ENCODE measurements at regions not wholly inside any gene's neighbourhood (a gene's known extent, or its start where the extent isn't known, plus 50 kb on each side); places are given as distances from the start of the nearest gene placed in this dataset.

DNA sequence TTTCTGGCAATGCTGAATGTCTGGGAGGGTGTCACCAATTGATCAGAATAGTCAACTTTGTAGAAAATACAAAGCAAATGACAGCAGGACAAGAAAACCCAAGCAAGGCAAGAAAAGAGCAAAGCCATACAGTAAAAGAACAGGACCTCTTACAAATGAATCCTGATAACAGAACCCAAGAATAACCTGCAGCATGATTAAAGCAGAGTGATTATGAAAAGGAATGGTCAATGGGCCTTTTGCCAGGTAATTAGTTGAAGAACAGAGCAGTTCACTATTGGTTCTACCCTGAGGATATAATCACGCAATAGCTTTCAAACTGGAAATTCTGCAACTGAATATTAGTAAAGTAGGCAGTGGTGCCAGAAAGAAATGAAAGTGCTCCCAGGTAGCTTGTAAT is 319.8 kb downstream of the FRK start:
- intact Hi-C loops (cut with DNase I, micrococcal nuclease): no loop called here
- ATAC-seq: no peak
- no peak for DNase-seq

DNA sequence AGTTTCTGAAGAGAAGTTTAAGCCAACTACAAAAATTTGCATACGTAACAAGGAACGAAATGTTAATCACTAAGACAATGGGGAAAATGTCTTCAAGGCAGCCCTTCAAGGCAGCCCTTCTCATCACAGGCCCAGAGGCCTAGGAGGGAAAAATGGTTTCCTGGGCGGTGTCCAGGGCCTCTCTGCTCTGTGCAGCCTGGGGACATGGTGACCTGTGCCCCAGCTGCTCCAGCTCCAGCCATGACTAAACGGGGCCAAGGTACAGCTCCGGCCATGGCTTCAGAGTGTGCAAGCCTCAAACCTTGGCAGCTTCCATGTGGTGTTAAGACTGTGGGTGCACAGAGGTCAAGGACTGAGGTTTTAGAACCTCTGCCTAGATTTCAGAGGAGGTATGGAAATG is 325.1 kb downstream of the FRK start:
- DNase-seq (no peak), ATAC-seq (no peak)
- intact Hi-C loops (cut with DNase I, micrococcal nuclease): no loop called here

DNA sequence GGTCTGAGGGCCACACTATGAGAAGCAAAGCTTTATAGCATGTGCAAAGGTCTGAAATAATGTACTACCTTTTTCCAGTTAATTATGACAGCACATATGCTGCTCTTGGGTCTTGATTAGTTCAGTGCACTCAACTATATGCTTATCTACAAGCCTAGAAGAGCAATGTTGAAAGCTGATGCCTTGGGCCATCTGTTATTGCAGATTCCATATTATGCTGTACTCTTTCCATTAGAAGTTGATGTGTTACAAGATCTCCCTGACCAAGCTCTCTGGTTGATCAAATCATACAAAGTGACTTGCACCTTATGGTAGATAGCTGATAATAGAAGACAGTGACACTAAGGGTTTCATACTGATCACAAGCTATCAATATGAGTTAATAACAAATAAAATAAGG is 327.3 kb downstream of the FRK start:
- ATAC-seq: no peak
- intact Hi-C loops (cut with DNase I, micrococcal nuclease): no loop called here
- DNase-seq: no peak

DNA sequence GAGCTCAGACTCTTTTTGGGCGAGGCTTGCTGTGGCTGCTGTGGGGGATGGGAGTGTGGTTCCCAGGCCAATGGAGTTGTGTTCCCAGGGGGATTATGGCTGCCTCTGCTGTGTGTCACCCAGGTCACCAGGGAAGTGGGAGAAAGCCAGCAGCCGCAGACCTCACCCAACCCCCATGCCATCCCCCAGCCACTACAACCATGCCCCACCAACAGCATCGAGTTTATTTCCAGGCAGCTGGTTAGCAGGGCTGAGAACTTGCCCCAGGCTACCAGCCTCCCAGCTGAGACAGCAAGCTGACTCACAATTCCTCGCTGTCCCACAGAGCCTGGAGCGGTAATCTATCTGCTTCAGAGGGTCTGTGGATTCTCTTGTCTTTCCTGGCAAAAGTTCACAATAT is 331.7 kb downstream of the FRK start:
- DNase-seq (no peak), ATAC-seq (no peak)
- intact Hi-C loops (cut with DNase I, micrococcal nuclease): no loop called here

DNA sequence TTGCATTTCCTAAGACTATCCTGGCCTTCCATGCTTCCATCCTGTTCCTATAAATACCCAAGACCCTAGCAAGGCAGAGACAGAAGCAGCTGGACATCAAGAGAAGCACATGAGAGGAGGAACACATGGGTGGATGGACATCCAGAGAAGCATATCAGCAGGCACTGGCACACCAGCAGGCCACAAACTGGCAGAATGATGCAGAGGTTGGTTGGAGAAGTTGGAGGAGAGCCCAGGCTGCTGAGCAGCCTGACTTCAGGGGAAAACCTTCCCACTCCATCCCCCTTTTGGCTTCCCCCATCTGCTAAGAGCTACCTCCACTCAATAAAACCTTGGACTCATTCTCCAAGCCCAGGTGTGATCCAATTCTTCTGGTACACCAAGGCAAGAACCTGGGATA is 332.5 kb downstream of the FRK start:
- ATAC-seq: no peak
- intact Hi-C loops (cut with DNase I, micrococcal nuclease): no loop called here
- no peak for DNase-seq

DNA sequence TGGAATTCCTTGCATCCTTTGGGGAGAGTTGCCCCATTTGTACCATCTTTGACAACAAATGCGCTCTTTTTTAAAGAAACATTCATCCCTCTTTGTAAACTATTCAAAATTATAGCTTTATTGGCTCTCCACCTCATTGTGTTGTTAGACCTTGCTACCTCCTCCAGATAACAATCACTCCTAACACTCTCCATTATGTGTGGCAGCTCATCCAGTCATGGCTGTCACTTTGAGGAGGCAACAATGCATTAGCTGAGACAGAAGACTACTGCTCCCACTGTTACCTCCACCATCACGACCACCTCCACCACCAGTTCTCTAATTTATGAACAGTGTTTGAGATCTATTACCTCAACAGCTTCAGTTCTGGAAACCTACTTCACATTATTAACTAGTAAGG is 339.1 kb downstream of the FRK start:
- no peak for ATAC-seq
- intact Hi-C loops (cut with DNase I, micrococcal nuclease): no loop called here

DNA sequence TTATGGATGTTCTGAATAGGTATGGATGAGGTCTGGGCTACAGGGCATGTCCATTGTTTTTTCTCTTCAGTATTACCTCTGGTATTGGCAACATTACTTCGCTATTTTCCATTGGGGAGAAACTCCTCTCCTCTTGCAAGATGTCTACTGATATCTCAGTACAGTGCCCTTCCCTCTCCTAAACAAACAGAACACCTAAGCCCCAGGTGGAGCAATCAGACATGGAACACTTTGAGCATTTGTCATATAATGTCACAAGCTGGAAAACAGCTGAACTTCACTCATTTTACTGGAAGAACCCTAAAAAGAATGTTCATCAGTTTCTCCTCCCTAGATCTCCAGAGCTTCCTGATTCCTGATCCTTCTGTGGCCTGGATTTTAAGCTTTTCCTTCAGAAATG is 339.8 kb downstream of the FRK start:
- intact Hi-C loops (cut with DNase I, micrococcal nuclease): no loop called here
- DNase-seq (no peak), ATAC-seq (no peak)

More for the DNA sequence above, 339.1 kb downstream of the FRK start:
- no peak for DNase-seq

DNA sequence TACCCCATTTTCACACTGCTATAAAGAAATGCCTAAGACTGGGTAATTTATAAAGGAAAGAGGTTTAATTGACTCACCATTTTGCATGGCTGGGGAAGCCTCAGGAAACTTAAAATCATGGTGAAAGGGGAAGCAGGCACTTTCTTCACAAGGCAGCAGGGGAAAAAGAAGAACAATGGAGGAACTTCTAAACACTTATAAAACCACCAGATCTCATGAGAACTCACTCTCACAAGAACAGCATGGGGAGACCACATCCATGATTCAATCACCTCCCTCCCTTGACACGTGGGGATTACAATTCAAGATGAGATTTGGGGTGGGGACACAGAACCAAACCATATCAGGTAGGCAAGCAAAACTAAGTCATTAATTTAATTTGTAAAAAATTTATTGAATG is 343.2 kb downstream of the FRK start:
- intact Hi-C loops (cut with DNase I, micrococcal nuclease): no loop called here
- ATAC-seq (no peak), DNase-seq (no peak)

DNA sequence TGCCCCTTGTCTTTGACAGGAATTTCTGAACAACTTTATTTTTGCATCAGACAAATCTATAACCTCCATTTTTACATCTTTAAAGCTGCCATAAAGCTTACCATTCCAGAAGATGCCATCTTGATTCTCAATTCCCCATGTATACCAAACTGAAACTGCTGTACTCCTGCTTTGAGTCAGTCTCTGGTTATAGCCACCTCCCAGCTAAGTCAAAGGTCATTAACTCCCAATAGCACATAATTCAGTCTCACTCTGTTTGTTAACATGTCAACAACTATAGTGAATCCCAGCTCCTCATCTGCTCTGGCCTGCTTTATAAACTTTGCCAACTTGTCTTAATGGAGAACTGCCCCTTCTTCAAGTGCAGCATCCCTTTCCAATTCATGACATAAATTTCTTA is 343.6 kb downstream of the FRK start:
- DNase-seq (no peak), ATAC-seq (no peak)
- intact Hi-C loops (cut with DNase I, micrococcal nuclease): no loop called here

DNA sequence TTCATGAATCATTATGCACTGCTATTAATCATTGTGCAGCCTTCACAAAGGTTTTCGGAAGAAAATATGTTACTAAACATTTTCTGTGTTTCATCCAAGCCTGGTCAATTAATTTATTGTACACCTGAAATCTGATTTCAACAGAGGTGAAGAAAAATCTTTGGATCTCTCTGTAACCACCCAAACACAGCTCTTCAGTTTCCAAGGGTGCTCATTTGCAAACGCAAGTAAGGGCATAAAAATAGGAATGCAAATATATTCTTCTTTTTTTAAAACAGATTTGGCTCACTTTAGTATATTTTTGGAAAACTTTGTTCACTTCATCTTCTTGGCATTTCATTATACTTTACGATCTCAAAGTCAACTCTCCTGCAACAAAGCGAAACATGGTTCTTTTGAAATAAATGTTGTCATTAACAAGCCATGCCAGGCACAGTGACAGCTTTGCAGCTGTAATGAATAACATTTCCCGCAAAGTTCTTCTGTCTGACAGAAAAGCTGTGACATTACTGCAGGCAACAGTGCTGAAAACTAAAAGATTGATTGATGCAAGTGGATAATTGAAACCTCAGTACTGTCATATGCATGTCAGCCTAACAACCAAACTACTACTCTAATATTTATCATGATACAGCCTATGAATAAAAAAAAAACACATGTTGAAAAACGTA is 348.3 kb downstream of the FRK start:
- DNase-seq (no peak), ATAC-seq (no peak)
- intact Hi-C loops (cut with DNase I, micrococcal nuclease): no loop called here

DNA sequence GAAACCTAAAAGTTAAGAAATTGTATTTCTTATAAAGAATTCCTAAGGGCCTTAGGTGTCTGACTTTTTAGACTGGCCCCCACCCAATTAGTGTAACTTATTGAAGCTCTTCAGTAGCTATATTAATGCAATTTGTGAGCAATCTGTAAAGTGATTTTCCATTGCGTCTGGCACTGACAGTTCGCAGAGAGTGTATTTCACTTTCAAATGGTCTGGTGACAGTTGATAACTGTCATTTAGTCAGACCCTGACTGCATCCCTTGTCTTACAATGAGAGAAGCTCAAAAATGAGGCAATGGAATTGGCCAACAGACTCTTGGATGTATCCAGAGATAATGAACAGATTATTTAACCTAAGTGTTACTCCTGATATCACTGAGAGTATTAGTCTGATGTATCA is 351.8 kb downstream of the FRK start:
- intact Hi-C loops (cut with DNase I, micrococcal nuclease): no loop called here
- no peak for DNase-seq
- no peak for ATAC-seq

DNA sequence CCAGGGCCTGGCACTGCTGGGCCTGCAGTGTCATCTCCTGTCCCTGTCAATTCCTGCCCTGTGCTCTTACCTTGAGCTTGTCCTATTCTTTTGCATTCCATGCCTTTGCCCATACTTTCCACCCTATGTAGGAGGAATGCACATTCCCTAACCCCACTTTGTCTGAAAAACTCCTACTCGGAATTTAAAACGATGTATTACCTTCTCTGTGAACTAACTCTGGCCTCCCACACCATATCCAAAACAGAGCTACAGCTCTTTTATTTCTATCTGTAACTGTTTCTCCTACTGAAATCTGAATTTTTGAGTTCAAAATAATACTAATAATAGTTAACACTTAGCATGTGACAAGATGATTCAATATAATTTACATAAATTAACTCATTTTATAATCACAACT is 353.7 kb downstream of the FRK start:
- ATAC-seq (no peak), DNase-seq (no peak)
- intact Hi-C loops (cut with DNase I, micrococcal nuclease): no loop called here

DNA sequence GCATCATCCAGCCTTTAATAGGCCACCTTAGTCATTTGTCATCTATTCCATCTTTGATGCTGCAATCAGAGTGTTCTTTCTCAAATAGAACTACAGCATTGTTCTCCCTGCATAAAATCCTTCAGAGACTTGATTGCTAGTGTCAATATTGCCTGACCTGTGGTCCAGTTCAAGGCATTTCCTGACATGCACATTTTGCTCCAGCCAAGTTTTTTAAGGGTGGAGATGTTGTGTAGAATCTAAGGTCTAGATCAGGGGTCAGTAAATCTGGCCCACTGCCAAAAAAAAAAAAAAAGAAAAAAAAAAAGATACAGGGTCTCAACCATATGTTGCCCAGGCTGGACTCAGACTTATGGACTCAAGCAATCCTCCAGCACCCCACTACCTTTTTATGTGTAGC is 354.4 kb downstream of the FRK start:
- DNase-seq: no peak
- intact Hi-C loops (cut with DNase I, micrococcal nuclease): no loop called here
- ATAC-seq: no peak

DNA sequence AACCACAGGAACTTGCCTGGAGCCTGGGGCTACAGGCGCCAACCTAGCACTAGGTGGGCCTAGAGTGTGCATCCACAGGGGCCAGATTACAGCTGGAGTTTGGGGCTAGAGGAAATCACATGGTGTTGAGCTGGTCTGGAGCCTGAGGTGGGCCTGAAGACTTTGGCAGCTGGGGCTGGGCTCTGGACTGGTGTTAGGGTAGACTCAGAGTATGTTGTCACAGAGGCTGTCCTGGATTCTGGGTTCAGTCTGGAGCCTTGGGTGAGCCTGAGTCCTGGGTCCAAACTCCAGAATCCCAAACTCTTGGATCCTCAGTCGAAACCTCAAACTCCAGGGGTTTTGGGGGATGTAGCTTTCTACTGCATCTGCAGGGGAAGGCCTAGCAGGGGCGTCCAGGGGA is 356.7 kb downstream of the FRK start:
- DNase-seq (no peak), ATAC-seq (no peak)
- intact Hi-C loops (cut with DNase I, micrococcal nuclease): no loop called here

DNA sequence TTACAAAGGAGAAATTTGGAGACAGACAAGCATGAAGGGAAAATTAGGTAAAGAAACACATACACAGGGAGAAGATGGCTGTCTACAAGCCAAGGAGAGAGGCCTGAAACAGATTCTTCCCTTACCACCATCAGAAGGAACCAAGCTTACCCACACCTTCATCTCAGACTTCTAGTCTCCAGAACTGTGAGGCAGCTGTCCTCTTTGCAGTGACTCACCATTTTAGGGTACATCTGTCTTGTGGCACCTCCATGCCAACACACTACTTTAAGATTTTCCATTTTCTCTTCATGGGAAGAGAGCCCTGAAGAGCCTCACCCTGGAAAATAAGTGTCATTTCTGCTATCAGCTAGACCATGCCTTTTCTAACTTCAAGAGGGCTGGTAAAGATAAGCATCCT is 369.3 kb downstream of the FRK start:
- DNase-seq: no peak
- intact Hi-C loops (cut with DNase I, micrococcal nuclease): no loop called here
- no peak for ATAC-seq

DNA sequence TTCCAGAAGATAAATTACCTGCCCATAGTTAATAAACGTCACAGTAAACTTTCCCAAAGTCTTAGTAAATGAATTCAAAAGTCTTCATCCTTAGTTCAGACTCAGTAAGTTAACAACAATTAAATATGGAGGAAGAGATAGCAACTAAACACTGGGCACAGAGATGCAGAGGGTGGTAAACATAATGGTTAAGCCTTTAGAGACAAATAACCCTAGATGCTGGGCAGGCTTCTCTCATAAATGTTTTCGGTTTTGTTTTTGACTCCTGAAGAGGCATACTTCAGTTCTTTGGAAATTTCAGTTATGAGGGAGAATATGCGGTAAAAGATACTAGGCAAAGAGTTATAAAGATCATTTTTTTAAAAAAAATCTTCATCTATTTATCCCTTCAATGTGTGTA is 369.8 kb downstream of the FRK start:
- no peak for DNase-seq
- intact Hi-C loops (cut with DNase I, micrococcal nuclease): no loop called here
- ATAC-seq: no peak

DNA sequence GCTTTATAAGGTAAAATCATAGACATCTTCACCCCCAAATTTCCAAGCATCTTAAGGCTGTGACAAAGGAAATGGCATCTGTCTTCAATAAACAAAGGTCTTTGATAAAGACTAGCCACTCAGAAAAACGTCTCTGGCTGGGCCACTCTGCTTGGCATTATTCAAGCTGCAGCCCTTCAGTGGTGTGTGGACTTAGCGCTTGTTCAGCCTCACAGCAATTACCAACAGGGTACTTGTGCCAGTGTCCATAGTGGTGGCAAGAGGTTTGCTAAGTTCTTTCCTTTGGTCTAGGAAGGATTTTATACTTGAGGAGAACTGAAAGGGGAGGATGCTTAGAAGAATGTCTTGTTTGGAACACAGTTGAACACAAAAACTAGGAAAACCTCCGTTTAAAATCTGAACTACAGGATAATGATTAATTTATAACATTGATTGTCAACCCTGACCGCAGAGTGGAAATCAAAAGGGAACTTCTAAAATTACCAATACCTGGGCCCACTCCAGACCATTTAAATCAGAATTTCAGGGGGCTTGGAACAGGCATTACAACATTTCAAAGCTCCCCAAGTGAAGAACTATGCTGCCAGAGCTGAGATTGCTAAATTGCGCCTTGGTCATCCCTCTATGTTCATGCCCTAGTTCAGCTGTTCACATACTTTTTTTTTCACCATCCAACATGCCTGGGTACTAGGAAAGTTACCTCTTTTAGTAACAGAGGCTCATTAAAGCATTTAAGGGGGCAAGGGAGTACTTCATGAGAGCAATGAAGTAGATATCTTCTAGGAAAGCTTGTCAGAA is 378.5 kb downstream of the FRK start:
- intact Hi-C loops (cut with DNase I, micrococcal nuclease): no loop called here
- no peak for ATAC-seq
- DNase-seq: no peak

DNA sequence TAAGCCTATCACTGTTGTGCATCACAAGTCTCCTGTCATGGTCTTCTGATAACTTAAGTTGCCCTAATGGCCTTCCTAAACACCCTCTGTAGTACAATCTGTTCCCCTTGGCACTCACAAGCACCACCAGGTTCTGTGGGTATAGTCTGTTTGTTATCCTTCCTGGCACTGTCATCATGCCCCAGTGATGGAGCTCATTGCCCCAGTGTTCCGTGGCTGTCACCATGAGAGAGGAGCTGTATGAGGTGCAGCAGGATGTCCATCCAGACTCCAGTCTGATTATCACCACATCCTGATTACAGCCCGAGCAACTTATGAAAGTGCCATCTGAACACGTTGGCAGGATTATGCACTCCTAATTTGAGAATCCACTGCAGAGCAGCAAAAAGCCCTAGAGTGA is 380.1 kb downstream of the FRK start:
- intact Hi-C loops (cut with DNase I, micrococcal nuclease): no loop called here
- DNase-seq: no peak
- no peak for ATAC-seq

DNA sequence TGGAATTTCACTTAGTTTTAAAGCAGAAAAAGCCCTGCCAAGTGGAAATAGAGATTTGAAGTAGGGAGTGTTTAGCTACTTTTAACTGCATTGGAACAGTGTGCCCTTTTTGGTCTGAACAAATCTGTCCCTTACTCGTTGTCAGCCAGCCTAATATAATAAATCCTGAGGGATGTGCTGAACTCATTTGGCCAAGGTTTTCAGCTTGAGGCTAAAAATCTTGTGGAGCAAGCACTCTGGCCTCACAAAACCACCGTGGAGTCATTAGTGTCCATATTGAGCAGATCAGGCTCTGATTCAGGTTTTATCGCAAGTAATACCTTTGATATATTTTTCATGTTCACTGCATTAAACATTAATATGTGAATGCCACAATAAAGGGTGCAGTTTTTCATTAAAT is 383.5 kb downstream of the FRK start:
- no peak for ATAC-seq
- no peak for DNase-seq
- intact Hi-C loops (cut with DNase I, micrococcal nuclease): no loop called here

DNA sequence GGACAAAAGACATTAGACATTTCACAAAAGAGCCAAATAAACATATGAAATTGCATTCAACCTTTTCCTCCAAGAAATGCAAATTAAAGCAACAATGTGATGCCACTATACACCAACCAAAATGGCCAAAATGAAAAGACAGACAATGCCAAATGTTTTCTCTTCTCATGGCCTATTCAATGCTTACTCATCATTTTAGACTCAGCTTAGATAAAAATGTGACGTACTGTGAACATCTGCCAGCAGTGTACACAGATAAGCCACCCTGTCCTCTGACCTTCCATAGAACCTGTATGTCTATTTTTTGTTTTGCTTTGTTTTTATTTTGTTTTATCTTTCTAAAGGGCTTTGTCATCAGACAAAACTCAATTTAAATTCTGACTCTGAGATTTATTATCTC is 385.2 kb downstream of the FRK start:
- ATAC-seq (no peak), DNase-seq (no peak)
- intact Hi-C loops (cut with DNase I, micrococcal nuclease): no loop called here

DNA sequence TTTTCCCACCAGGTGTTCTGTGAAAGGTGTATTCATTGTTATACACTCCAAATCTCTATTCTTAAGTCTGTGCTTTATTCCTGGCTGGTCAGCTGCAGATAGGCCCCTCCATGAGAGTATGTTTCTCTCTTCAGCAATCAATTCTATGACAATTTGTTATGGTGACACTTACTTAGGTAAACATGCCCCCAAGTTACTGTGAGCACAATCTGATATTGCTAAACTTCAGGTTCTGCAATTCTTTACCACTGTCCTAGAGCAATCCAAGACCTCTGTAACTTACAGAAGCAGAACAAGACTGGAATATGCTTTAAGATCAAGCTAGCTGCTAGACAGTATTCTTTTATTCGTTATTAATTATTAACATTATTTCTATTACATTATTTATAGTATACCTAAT is 391.9 kb downstream of the FRK start:
- ATAC-seq (no peak), DNase-seq (no peak)
- intact Hi-C loops (cut with DNase I, micrococcal nuclease): no loop called here

Data from left colon (tissue), 2 donors.